HL-60 (cell line): ENCODE measurements at regions not wholly inside any gene's neighbourhood (a gene's known extent, or its start where the extent isn't known, plus 50 kb on each side); places are given as distances from the start of the nearest gene placed in this dataset.

Experiments used
- CTCF ChIP-seq: IDR thresholded peaks from one replicate; pipeline ENCODE4 v1.5.1; 2011; ENCODE audit warnings: low read length, control low read depth, inconsistent platforms; ENCODE audit not compliant: insufficient read depth
- POLR2AphosphoS5 ChIP-seq: IDR thresholded peaks from 2 replicates; pipeline ENCODE4 v1.6.1; 2012; ENCODE audit warnings: low read depth
- REST ChIP-seq: IDR thresholded peaks from 2 replicates; pipeline ENCODE4 v1.6.1; 2012; ENCODE audit warnings: low read depth; ENCODE audit not compliant: insufficient replicate concordance

GRCh38 chr15:36282821-36283220 is 296.6 kb upstream of the CDIN1 start:
- no peak for TF ChIP-seq CTCF
- TF ChIP-seq REST: no peak
- no peak for TF ChIP-seq POLR2AphosphoS5
